Right atrium auricular region (tissue), 2 donors: ENCODE measurements at regions not wholly inside any gene's neighbourhood (a gene's known extent, or its start where the extent isn't known, plus 50 kb on each side); places are given as distances from the start of the nearest gene placed in this dataset.
"Not testable (repeated sequence)": the region's sequence is repeated elsewhere in the genome, so short reads cannot be mapped to it uniquely, and the experiment has no call there.

ENCODE experiments used
- DNase-seq: peaks from one replicate; pipeline ENCODE4 v3.0.0-alpha.2; 2019; ENCODE audit warnings: low spot score
- H3K27ac ChIP-seq, 2 donors: fragments of 200-600 bp; sonication (generic); 1 replicate in 1 of 2; 2 replicates in 1 of 2; pipeline ENCODE4 v1.5.1; 2016 to 2019
- H3K27me3 ChIP-seq, 2 donors: fragments of 200-600 bp; sonication (generic); one replicate each; pipeline versions ENCODE4 v1.5.1 to v1.6.0; 2017 to 2019
- H3K36me3 ChIP-seq: fragments of 200-600 bp; sonication (generic); one replicate; pipeline ENCODE4 v1.5.1; 2016
- H3K4me1 ChIP-seq, 2 donors: fragments of 200-600 bp; sonication (generic); one replicate each; pipeline versions ENCODE4 v1.5.1 to v1.6.0; 2017 to 2019
- H3K4me3 ChIP-seq, 2 donors: fragments of 200-600 bp; sonication (generic); 1 replicate in 1 of 2; 2 replicates in 1 of 2; pipeline ENCODE4 v1.5.1; 2017 to 2019; ENCODE audit warnings: mild to moderate bottlenecking in 1 of 2, moderate library complexity in 1 of 2
- H3K9me3 ChIP-seq, 2 donors: fragments of 200-600 bp; sonication (generic); one replicate each; pipeline ENCODE4 v1.5.1; 2019
- CTCF ChIP-seq, 2 donors: fragments of 200-600 bp; sonication (generic); IDR thresholded peaks; one replicate each; pipeline ENCODE4 v1.5.1; 2019; ENCODE audit warnings: antibody characterized with exemption in 2 of 2

- no peaks in the 10 kb centered on the region for H3K36me3 ChIP-seq
- H3K27me3 ChIP-seq: no peaks in the 10 kb centered on the region
- H3K27ac ChIP-seq: no peak overlapping the region
- H3K9me3 ChIP-seq: no peaks in the 10 kb centered on the region
- no peak for DNase-seq
- TF ChIP-seq CTCF (IDR thresholded peaks at IDR 0.05): no peak
- no peak overlapping the region for H3K4me3 ChIP-seq
- H3K4me1 ChIP-seq: no peaks in the 10 kb centered on the region
Observed at GRCh38 chr1:121569428-121569827, 384.7 kb downstream of the SRGAP2C start.

GRCh38 chr1:121573881-121574504 lies 389.2 kb downstream of the SRGAP2C start:
- H3K27me3 ChIP-seq, H3K36me3 ChIP-seq, DNase-seq, H3K4me1 ChIP-seq, H3K4me3 ChIP-seq, H3K9me3 ChIP-seq, H3K27ac ChIP-seq: not testable (repeated sequence)

GRCh38 chr1:121574505-121574899 lies 389.7 kb downstream of the SRGAP2C start:
- H3K9me3 ChIP-seq, H3K27ac ChIP-seq, H3K4me3 ChIP-seq, DNase-seq, H3K4me1 ChIP-seq, H3K36me3 ChIP-seq, H3K27me3 ChIP-seq: not testable (repeated sequence)

- not testable (repeated sequence) for H3K27ac ChIP-seq, H3K4me3 ChIP-seq, H3K4me1 ChIP-seq, DNase-seq, H3K27me3 ChIP-seq, H3K36me3 ChIP-seq
- H3K9me3 ChIP-seq: peaks cover 0 to 13% of the 10 kb centered on the region in 2 donors
Observed at GRCh38 chr1:121582898-121583297, 398.1 kb downstream of the SRGAP2C start.

GRCh38 chr1:121586369-121587229 lies 401.8 kb downstream of the SRGAP2C start:
- Histone ChIP-seq H3K4me1 (no peaks in the 10 kb centered on the region), H3K9me3 (peaks cover 0 to 10% of the 10 kb centered on the region in 2 donors), H3K36me3 (no peaks in the 10 kb centered on the region), H3K27ac (no peak overlapping the region), H3K4me3 (no peak overlapping the region), H3K27me3 (no peaks in the 10 kb centered on the region)
- TF ChIP-seq CTCF (IDR thresholded peaks at IDR 0.05): no peak
- no peak for DNase-seq

GRCh38 chr1:121587230-121587569 lies 402.4 kb downstream of the SRGAP2C start:
- no peak for TF ChIP-seq CTCF (IDR thresholded peaks at IDR 0.05)
- peaks cover 0 to 4% of the 10 kb centered on the region in 2 donors for H3K9me3 ChIP-seq
- no peaks in the 10 kb centered on the region for H3K27me3 ChIP-seq
- no peak overlapping the region for H3K27ac ChIP-seq
- H3K36me3 ChIP-seq: no peaks in the 10 kb centered on the region
- no peaks in the 10 kb centered on the region for H3K4me1 ChIP-seq
- DNase-seq: no peak
- H3K4me3 ChIP-seq: no peak overlapping the region

- no peak for TF ChIP-seq CTCF (IDR thresholded peaks at IDR 0.05)
- Histone ChIP-seq H3K27ac (no peak overlapping the region), H3K9me3 (no peaks in the 10 kb centered on the region), H3K36me3 (no peaks in the 10 kb centered on the region), H3K27me3 (no peaks in the 10 kb centered on the region), H3K4me1 (no peaks in the 10 kb centered on the region), H3K4me3 (no peak overlapping the region)
- DNase-seq: no peak
Observed at GRCh38 chr1:121587777-121588176, 403.0 kb downstream of the SRGAP2C start.
